ENCODE measurements at regions not wholly inside any gene's neighbourhood (a gene's known extent, or its start where the extent isn't known, plus 50 kb on each side); places are given as distances from the start of the nearest gene placed in this dataset.

DNA sequence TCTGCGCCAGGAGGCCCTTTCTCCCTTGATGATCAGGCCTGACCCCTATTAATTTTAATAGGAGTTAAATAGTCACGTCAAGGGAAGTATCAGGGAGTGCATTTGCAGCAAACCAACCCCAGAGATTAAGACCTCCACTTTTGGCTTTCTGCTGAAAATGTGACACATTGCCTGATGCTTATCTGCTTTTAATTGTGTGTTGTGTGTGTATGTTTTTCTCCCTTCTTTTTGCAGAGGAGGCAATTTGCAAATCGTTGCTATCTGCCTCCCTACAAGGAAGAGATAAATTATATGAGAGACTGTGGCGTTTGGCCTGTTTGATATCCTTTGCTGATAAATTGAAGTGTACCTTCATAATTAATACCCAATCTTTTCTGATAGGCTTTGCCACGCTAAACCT is 822.9 kb downstream of the VRK1 start:
- H3K4me2 ChIP-seq = no peak overlapping the region
- no peaks in the 10 kb centered on the region for H3K79me2 ChIP-seq (ENCODE audit: insufficient read depth)
- H2AFZ ChIP-seq (ENCODE audit: low read depth) = no peak overlapping the region
- TF ChIP-seq, protein P1, sequence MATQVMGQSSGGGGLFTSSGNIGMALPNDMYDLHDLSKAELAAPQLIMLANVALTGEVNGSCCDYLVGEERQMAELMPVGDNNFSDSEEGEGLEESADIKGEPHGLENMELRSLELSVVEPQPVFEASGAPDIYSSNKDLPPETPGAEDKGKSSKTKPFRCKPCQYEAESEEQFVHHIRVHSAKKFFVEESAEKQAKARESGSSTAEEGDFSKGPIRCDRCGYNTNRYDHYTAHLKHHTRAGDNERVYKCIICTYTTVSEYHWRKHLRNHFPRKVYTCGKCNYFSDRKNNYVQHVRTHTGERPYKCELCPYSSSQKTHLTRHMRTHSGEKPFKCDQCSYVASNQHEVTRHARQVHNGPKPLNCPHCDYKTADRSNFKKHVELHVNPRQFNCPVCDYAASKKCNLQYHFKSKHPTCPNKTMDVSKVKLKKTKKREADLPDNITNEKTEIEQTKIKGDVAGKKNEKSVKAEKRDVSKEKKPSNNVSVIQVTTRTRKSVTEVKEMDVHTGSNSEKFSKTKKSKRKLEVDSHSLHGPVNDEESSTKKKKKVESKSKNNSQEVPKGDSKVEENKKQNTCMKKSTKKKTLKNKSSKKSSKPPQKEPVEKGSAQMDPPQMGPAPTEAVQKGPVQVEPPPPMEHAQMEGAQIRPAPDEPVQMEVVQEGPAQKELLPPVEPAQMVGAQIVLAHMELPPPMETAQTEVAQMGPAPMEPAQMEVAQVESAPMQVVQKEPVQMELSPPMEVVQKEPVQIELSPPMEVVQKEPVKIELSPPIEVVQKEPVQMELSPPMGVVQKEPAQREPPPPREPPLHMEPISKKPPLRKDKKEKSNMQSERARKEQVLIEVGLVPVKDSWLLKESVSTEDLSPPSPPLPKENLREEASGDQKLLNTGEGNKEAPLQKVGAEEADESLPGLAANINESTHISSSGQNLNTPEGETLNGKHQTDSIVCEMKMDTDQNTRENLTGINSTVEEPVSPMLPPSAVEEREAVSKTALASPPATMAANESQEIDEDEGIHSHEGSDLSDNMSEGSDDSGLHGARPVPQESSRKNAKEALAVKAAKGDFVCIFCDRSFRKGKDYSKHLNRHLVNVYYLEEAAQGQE (IDR thresholded peaks at IDR 0.05; ENCODE audit: low read depth, low read length) = no peak
- TF ChIP-seq SIN3A (IDR thresholded peaks at IDR 0.05; ENCODE audit: borderline replicate concordance, low read depth, low read length) = no peak
- TF ChIP-seq, protein P2, sequence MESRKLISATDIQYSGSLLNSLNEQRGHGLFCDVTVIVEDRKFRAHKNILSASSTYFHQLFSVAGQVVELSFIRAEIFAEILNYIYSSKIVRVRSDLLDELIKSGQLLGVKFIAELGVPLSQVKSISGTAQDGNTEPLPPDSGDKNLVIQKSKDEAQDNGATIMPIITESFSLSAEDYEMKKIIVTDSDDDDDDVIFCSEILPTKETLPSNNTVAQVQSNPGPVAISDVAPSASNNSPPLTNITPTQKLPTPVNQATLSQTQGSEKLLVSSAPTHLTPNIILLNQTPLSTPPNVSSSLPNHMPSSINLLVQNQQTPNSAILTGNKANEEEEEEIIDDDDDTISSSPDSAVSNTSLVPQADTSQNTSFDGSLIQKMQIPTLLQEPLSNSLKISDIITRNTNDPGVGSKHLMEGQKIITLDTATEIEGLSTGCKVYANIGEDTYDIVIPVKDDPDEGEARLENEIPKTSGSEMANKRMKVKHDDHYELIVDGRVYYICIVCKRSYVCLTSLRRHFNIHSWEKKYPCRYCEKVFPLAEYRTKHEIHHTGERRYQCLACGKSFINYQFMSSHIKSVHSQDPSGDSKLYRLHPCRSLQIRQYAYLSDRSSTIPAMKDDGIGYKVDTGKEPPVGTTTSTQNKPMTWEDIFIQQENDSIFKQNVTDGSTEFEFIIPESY (IDR thresholded peaks at IDR 0.05; ENCODE audit: borderline replicate concordance, low read depth) = no peak
- no peak for TF ChIP-seq GABPA (IDR thresholded peaks at IDR 0.05; ENCODE audit: low read depth)
- TF ChIP-seq RCOR1 (IDR thresholded peaks at IDR 0.05; ENCODE audit: low read length) = no peak
- no peak for TF ChIP-seq YY1 (IDR thresholded peaks at IDR 0.05; ENCODE audit: low read depth)
- TF ChIP-seq, protein P3, sequence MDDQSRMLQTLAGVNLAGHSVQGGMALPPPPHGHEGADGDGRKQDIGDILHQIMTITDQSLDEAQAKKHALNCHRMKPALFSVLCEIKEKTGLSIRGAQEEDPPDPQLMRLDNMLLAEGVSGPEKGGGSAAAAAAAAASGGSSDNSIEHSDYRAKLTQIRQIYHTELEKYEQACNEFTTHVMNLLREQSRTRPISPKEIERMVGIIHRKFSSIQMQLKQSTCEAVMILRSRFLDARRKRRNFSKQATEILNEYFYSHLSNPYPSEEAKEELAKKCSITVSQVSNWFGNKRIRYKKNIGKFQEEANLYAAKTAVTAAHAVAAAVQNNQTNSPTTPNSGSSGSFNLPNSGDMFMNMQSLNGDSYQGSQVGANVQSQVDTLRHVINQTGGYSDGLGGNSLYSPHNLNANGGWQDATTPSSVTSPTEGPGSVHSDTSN (IDR thresholded peaks at IDR 0.05) = no peak
- TF ChIP-seq EZH2phosphoT487 (IDR thresholded peaks at IDR 0.05; ENCODE audit: borderline replicate concordance, low read depth) = no peak
- TF ChIP-seq, protein P4, sequence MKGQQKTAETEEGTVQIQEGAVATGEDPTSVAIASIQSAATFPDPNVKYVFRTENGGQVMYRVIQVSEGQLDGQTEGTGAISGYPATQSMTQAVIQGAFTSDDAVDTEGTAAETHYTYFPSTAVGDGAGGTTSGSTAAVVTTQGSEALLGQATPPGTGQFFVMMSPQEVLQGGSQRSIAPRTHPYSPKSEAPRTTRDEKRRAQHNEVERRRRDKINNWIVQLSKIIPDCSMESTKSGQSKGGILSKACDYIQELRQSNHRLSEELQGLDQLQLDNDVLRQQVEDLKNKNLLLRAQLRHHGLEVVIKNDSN (IDR thresholded peaks at IDR 0.05; ENCODE audit: borderline replicate concordance, low read depth) = no peak
- no peak overlapping the region for H3K9ac ChIP-seq
- H3K36me3 ChIP-seq (replicated peaks in 1 of 2; ENCODE audit: control insufficient read depth in 1 of 2, insufficient read depth in 2 of 2, low read length in 1 of 2) = no peaks in the 10 kb centered on the region
- H3K9me2 ChIP-seq = no peaks in the 10 kb centered on the region
- H3K4me1 ChIP-seq (ENCODE audit: control insufficient read depth in 1 of 2, insufficient read depth in 2 of 2, low read depth in 1 of 2, low read length in 1 of 2) = no peaks in the 10 kb centered on the region; a peak in 1 of 4 replicates
- WGBS (ENCODE audit: low lambda C conversion rate) = under 1% methylated on average over 5 of the region's 5 CpGs
- no peaks in the 10 kb centered on the region for H3F3A ChIP-seq (replicated peaks; ENCODE audit: insufficient read depth)
- H3K27me3 ChIP-seq (ENCODE audit: insufficient read depth) = no peaks in the 10 kb centered on the region
- POLR2A ChIA-PET = no interaction called here
- H3K9me3 ChIP-seq = no peaks in the 10 kb centered on the region
- H3K27ac ChIP-seq (ENCODE audit: low read depth in 2 of 2, low read length in 1 of 2) = no peak overlapping the region
- no peak overlapping the region for H3K4me3 ChIP-seq (ENCODE audit: low read depth in 2 of 2, low read length in 1 of 2)
- CTCF ChIA-PET = no interaction called here
- no peaks in the 10 kb centered on the region for H4K20me1 ChIP-seq (ENCODE audit: insufficient read depth)
- no peak for DNase-seq

Measured in SK-N-SH (cell line).